D721Med (cell line): ENCODE measurements at regions not wholly inside any gene's neighbourhood (a gene's known extent, or its start where the extent isn't known, plus 50 kb on each side); places are given as distances from the start of the nearest gene placed in this dataset.
"Not testable (repeated sequence)": the region's sequence is repeated elsewhere in the genome, so short reads cannot be mapped to it uniquely, and the experiment has no call there.

Source experiments
- DNase-seq: peaks from one replicate; pipeline ENCODE4 v3.0.0; 2011; ENCODE audit warnings: low spot score; ENCODE audit not compliant: insufficient read length
- FAIRE-seq: peaks from 2 replicates; lab custom pipeline; 2011; peaks lifted over from hg19 to GRCh38; lab: Jason Lieb, UNC
- CTCF ChIP-seq: IDR thresholded peaks from 2 replicates; pipeline ENCODE4 v1.5.1; 2012; ENCODE audit warnings: mild to moderate bottlenecking, control low read depth; ENCODE audit not compliant: insufficient read depth; ENCODE audit errors: missing control alignments

- FAIRE-seq = no peak
Measured at GRCh38 chr20:12575352-12576095, 433.2 kb upstream of the SPTLC3 start.

GRCh38 chr20:12577213-12577612, 431.6 kb upstream of the SPTLC3 start:
- TF ChIP-seq CTCF = no peak
- no peak for FAIRE-seq

More at GRCh38 chr20:12575352-12576095, 433.2 kb upstream of the SPTLC3 start:
- no peak for DNase-seq
- TF ChIP-seq CTCF = no peak

GRCh38 chr20:12581644-12582289, 427.0 kb upstream of the SPTLC3 start:
- FAIRE-seq (no peak), DNase-seq (no peak)
- TF ChIP-seq CTCF = no peak

More at GRCh38 chr20:12577213-12577612, 431.6 kb upstream of the SPTLC3 start:
- DNase-seq = no peak

- DNase-seq, FAIRE-seq: not testable (repeated sequence)
Measured at GRCh38 chr20:12582710-12583109, 426.1 kb upstream of the SPTLC3 start.

- FAIRE-seq = no peak
- no peak for DNase-seq
Measured at GRCh38 chr20:12591949-12592470, 416.8 kb upstream of the SPTLC3 start.

GRCh38 chr20:12592756-12593155, 416.0 kb upstream of the SPTLC3 start:
- FAIRE-seq = no peak
- DNase-seq = no peak

More at GRCh38 chr20:12591949-12592470, 416.8 kb upstream of the SPTLC3 start:
- TF ChIP-seq CTCF = no peak

More at GRCh38 chr20:12592756-12593155, 416.0 kb upstream of the SPTLC3 start:
- no peak for TF ChIP-seq CTCF
